ENCODE measurements at regions not wholly inside any gene's neighbourhood (a gene's known extent, or its start where the extent isn't known, plus 50 kb on each side); places are given as distances from the start of the nearest gene placed in this dataset.

GRCh38 chr14:49489341-49489740, 96.8 kb downstream of the RPS29 start:
- no peak overlapping the region for H3K4me3 ChIP-seq (ENCODE audit: low read length)
- TF ChIP-seq, protein P1, sequence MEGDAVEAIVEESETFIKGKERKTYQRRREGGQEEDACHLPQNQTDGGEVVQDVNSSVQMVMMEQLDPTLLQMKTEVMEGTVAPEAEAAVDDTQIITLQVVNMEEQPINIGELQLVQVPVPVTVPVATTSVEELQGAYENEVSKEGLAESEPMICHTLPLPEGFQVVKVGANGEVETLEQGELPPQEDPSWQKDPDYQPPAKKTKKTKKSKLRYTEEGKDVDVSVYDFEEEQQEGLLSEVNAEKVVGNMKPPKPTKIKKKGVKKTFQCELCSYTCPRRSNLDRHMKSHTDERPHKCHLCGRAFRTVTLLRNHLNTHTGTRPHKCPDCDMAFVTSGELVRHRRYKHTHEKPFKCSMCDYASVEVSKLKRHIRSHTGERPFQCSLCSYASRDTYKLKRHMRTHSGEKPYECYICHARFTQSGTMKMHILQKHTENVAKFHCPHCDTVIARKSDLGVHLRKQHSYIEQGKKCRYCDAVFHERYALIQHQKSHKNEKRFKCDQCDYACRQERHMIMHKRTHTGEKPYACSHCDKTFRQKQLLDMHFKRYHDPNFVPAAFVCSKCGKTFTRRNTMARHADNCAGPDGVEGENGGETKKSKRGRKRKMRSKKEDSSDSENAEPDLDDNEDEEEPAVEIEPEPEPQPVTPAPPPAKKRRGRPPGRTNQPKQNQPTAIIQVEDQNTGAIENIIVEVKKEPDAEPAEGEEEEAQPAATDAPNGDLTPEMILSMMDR (IDR thresholded peaks at IDR 0.05; ENCODE audit: insufficient read depth, low read depth, low read length, missing control alignments) = no peak
- no peak for DNase-seq (ENCODE audit: low read depth)

- no peak overlapping the region for H3K4me3 ChIP-seq (ENCODE audit: low read length)
- TF ChIP-seq, protein P1 (IDR thresholded peaks at IDR 0.05; ENCODE audit: insufficient read depth, low read depth, low read length, missing control alignments) = no peak
- DNase-seq (ENCODE audit: low read depth) = no peak
Observed at GRCh38 chr14:49487238-49487637, 98.9 kb downstream of the RPS29 start.

GRCh38 chr14:49485290-49485689, 100.9 kb downstream of the RPS29 start:
- TF ChIP-seq, protein P1 (IDR thresholded peaks at IDR 0.05; ENCODE audit: insufficient read depth, low read depth, low read length, missing control alignments) = no peak
- no peak overlapping the region for H3K4me3 ChIP-seq (ENCODE audit: low read length)
- no peak for DNase-seq (ENCODE audit: low read depth)

DNA sequence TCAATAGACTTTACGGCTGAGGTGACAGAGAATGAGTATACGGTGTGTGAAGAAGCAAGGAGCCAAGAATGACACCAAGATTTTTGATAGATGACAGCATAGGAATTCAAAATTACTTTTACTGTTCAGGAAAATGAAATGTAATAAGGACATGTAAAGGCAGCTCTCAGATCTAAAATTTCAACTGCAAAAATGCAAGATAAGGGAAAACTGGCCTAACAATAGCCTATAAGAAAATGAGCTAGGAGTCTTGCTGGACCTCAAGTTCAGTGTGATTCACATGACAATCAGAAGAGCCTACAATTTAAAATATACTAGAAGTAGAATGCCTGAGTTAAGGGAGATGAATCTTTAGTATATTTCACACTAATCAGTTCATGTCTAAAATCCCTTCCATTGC, 102.0 kb downstream of the RPS29 start:
- TF ChIP-seq, protein P1 (IDR thresholded peaks at IDR 0.05; ENCODE audit: insufficient read depth, low read depth, low read length, missing control alignments) = no peak
- H3K4me3 ChIP-seq (ENCODE audit: low read length) = no peak overlapping the region
- no peak for DNase-seq (ENCODE audit: low read depth)

DNA sequence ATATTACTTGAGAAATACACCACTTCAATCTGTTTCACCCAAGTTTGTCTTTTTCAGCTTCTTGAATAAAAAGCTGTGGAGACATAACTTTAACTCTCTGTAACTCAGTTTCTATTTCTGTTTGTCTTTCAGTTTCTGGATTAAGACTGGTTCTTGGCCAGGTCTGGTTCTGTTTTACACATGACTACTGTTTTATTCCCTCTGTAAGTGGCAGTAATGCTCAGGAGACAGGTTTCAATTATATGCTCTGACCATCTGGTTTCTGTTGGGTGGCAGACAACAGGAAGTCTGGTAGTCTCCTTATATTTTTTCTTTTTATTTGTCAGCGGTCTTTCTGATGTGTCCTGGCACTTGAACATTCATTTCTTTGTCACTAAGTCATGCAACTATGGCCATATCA, 102.9 kb downstream of the RPS29 start:
- TF ChIP-seq, protein P1 (IDR thresholded peaks at IDR 0.05; ENCODE audit: insufficient read depth, low read depth, low read length, missing control alignments) = no peak
- DNase-seq (ENCODE audit: low read depth) = no peak
- H3K4me3 ChIP-seq (ENCODE audit: low read length) = no peak overlapping the region

DNA sequence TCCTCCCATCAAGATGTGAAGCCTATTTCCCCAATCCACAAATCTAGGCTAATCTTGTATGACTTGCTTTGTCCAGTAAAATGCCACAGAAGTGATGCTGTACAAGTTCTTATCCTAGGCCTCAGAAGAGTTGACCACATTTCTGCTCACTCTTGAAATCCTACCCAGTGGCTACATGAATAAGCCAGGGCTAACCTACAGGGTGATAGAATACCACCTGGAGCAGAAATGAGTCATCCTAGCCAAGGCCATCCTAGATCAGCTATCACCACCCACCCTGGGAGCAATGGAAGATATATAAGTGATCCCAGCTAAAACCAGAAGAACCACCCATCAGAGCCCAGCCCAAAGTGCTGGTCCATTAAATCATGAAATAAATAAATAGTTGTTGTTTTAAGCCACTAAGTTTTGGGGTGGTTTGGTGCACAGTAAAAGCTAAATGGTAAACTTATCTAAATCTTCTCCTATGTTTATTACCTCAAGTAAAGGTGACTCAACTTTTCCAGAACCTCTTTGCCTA, 105.1 kb downstream of the RPS29 start:
- no peak for DNase-seq (ENCODE audit: low read depth)
- TF ChIP-seq, protein P1 (IDR thresholded peaks at IDR 0.05; ENCODE audit: insufficient read depth, low read depth, low read length, missing control alignments) = no peak
- no peak overlapping the region for H3K4me3 ChIP-seq (ENCODE audit: low read length)

- DNase-seq (ENCODE audit: low read depth) = no peak
- H3K4me3 ChIP-seq (ENCODE audit: low read length) = no peak overlapping the region
- TF ChIP-seq, protein P1 (IDR thresholded peaks at IDR 0.05; ENCODE audit: insufficient read depth, low read depth, low read length, missing control alignments) = no peak
Observed at GRCh38 chr14:49480053-49480760, 106.0 kb downstream of the RPS29 start.

All from epithelial cell of esophagus (primary cell).